ENCODE measurements at regions not wholly inside any gene's neighbourhood (a gene's known extent, or its start where the extent isn't known, plus 50 kb on each side); places are given as distances from the start of the nearest gene placed in this dataset.
"Not testable (repeated sequence)": the region's sequence is repeated elsewhere in the genome, so short reads cannot be mapped to it uniquely, and the experiment has no call there.

- WGBS (ENCODE audit: extremely low coverage, insufficient coverage, insufficient read length) = no CpG with 5 or more reads among the region's 3 CpGs
- no peak overlapping the region for H3K14ac ChIP-seq (ENCODE audit: low read length)
- no peak overlapping the region for H3K4me2 ChIP-seq (ENCODE audit: low read length)
- no peak overlapping the region for H3K18ac ChIP-seq (ENCODE audit: low read length)
- H4K8ac ChIP-seq (ENCODE audit: low read depth, low read length) = no peak overlapping the region
- no peaks in the 10 kb centered on the region for H3K9me3 ChIP-seq (ENCODE audit: insufficient read depth, low read depth, low read length)
- no peaks in the 10 kb centered on the region for H3K79me2 ChIP-seq (ENCODE audit: control insufficient read depth, insufficient read depth, low read length, poor library complexity)
- no peak overlapping the region for H2BK12ac ChIP-seq (ENCODE audit: low read length)
- H3K4ac ChIP-seq (ENCODE audit: low read depth, low read length) = no peak overlapping the region
- H3K27me3 ChIP-seq (ENCODE audit: insufficient read depth, low read length) = no peaks in the 10 kb centered on the region
- DNase-seq = no peak
- H2AFZ ChIP-seq (ENCODE audit: insufficient read depth, low read length, poor library complexity) = no peak overlapping the region
- H4K91ac ChIP-seq (ENCODE audit: low read depth, low read length) = no peak overlapping the region
- H3K4me1 ChIP-seq (ENCODE audit: control insufficient read depth in 1 of 2, insufficient read depth in 2 of 2, low read length in 2 of 2) = no peaks in the 10 kb centered on the region
- H3K79me1 ChIP-seq (ENCODE audit: low read length) = no peaks in the 10 kb centered on the region
- no peak overlapping the region for H3K9ac ChIP-seq (ENCODE audit: low read length)
- no peak overlapping the region for H4K12ac ChIP-seq (ENCODE audit: low read depth, low read length)
- no peak overlapping the region for H3K27ac ChIP-seq (ENCODE audit: low read depth, low read length)
- H2AK5ac ChIP-seq (ENCODE audit: low read length) = no peak overlapping the region
- H3K36me3 ChIP-seq (ENCODE audit: control insufficient read depth in 1 of 2, insufficient read depth in 2 of 2, low read length in 2 of 2) = no peaks in the 10 kb centered on the region
- no peak overlapping the region for H3K4me3 ChIP-seq (ENCODE audit: low read depth, low read length)
- H3K23ac ChIP-seq (ENCODE audit: low read length) = no peak overlapping the region
- no peak overlapping the region for H2BK120ac ChIP-seq (ENCODE audit: insufficient read depth, low read length, poor library complexity)
- H2BK5ac ChIP-seq (ENCODE audit: low read depth, low read length, poor library complexity) = no peak overlapping the region
These were observed 1222.7 kb upstream of the TENM3 start for GRCh38 chr4:181020456-181020855.

- Histone ChIP-seq H2AK5ac (ENCODE audit: low read length) (no peak overlapping the region), H3K4ac (ENCODE audit: low read depth, low read length) (no peak overlapping the region), H3K9ac (ENCODE audit: low read length) (no peak overlapping the region), H3K36me3 (ENCODE audit: control insufficient read depth in 1 of 2, insufficient read depth in 2 of 2, low read length in 2 of 2) (no peaks in the 10 kb centered on the region), H2BK5ac (ENCODE audit: low read depth, low read length, poor library complexity) (no peak overlapping the region), H3K79me1 (ENCODE audit: low read length) (no peaks in the 10 kb centered on the region), H3K4me1 (ENCODE audit: control insufficient read depth in 1 of 2, insufficient read depth in 2 of 2, low read length in 2 of 2) (no peaks in the 10 kb centered on the region), H4K12ac (ENCODE audit: low read depth, low read length) (no peak overlapping the region), H3K27ac (ENCODE audit: low read depth, low read length) (no peak overlapping the region), H3K9me3 (ENCODE audit: insufficient read depth, low read depth, low read length) (no peaks in the 10 kb centered on the region), H3K23ac (ENCODE audit: low read length) (no peak overlapping the region), H4K91ac (ENCODE audit: low read depth, low read length) (no peak overlapping the region), H3K4me2 (ENCODE audit: low read length) (no peak overlapping the region), H3K79me2 (ENCODE audit: control insufficient read depth, insufficient read depth, low read length, poor library complexity) (no peaks in the 10 kb centered on the region), H4K8ac (ENCODE audit: low read depth, low read length) (no peak overlapping the region), H3K4me3 (ENCODE audit: low read depth, low read length) (no peak overlapping the region), H2AFZ (ENCODE audit: insufficient read depth, low read length, poor library complexity) (no peak overlapping the region), H3K27me3 (ENCODE audit: insufficient read depth, low read length) (no peaks in the 10 kb centered on the region), H2BK120ac (ENCODE audit: insufficient read depth, low read length, poor library complexity) (no peak overlapping the region), H2BK12ac (ENCODE audit: low read length) (no peak overlapping the region), H3K14ac (ENCODE audit: low read length) (no peak overlapping the region), H3K18ac (ENCODE audit: low read length) (no peak overlapping the region)
- no CpG with 5 or more reads among the region's 1 CpG for WGBS (ENCODE audit: extremely low coverage, insufficient coverage, insufficient read length)
- DNase-seq = no peak
These were observed 1222.0 kb upstream of the TENM3 start for GRCh38 chr4:181021213-181021612.

- not testable (repeated sequence) for H2AK5ac ChIP-seq (ENCODE audit: low read length); H4K12ac ChIP-seq (ENCODE audit: low read depth, low read length); DNase-seq; H3K14ac ChIP-seq (ENCODE audit: low read length); H3K27me3 ChIP-seq (ENCODE audit: insufficient read depth, low read length); H4K91ac ChIP-seq (ENCODE audit: low read depth, low read length); H3K4me2 ChIP-seq (ENCODE audit: low read length); H2AFZ ChIP-seq (ENCODE audit: insufficient read depth, low read length, poor library complexity); H2BK5ac ChIP-seq (ENCODE audit: low read depth, low read length, poor library complexity); H2BK12ac ChIP-seq (ENCODE audit: low read length); H3K18ac ChIP-seq (ENCODE audit: low read length); H3K79me1 ChIP-seq (ENCODE audit: low read length); H3K9me3 ChIP-seq (ENCODE audit: insufficient read depth, low read depth, low read length); H2BK120ac ChIP-seq (ENCODE audit: insufficient read depth, low read length, poor library complexity); H3K27ac ChIP-seq (ENCODE audit: low read depth, low read length); H3K9ac ChIP-seq (ENCODE audit: low read length); H3K23ac ChIP-seq (ENCODE audit: low read length); H4K8ac ChIP-seq (ENCODE audit: low read depth, low read length); H3K79me2 ChIP-seq (ENCODE audit: control insufficient read depth, insufficient read depth, low read length, poor library complexity); H3K4me3 ChIP-seq (ENCODE audit: low read depth, low read length); H3K4me1 ChIP-seq (ENCODE audit: control insufficient read depth in 1 of 2, insufficient read depth in 2 of 2, low read length in 2 of 2); H3K36me3 ChIP-seq (ENCODE audit: control insufficient read depth in 1 of 2, insufficient read depth in 2 of 2, low read length in 2 of 2); H3K4ac ChIP-seq (ENCODE audit: low read depth, low read length)
- WGBS (ENCODE audit: extremely low coverage, insufficient coverage, insufficient read length) = no CpG with 5 or more reads among the region's 14 CpGs
These were observed 1212.9 kb upstream of the TENM3 start for GRCh38 chr4:181030135-181030921.

GRCh38 chr4:181030961-181031360 is 1212.2 kb upstream of the TENM3 start:
- Histone ChIP-seq H2AK5ac (ENCODE audit: low read length) (no peak overlapping the region), H4K8ac (ENCODE audit: low read depth, low read length) (no peak overlapping the region), H3K79me1 (ENCODE audit: low read length) (no peaks in the 10 kb centered on the region), H2AFZ (ENCODE audit: insufficient read depth, low read length, poor library complexity) (no peak overlapping the region), H3K27me3 (ENCODE audit: insufficient read depth, low read length) (no peaks in the 10 kb centered on the region), H3K9me3 (ENCODE audit: insufficient read depth, low read depth, low read length) (no peaks in the 10 kb centered on the region), H3K27ac (ENCODE audit: low read depth, low read length) (no peak overlapping the region), H3K4ac (ENCODE audit: low read depth, low read length) (no peak overlapping the region), H2BK12ac (ENCODE audit: low read length) (no peak overlapping the region), H3K23ac (ENCODE audit: low read length) (no peak overlapping the region), H2BK120ac (ENCODE audit: insufficient read depth, low read length, poor library complexity) (no peak overlapping the region), H3K18ac (ENCODE audit: low read length) (no peak overlapping the region), H3K4me1 (ENCODE audit: control insufficient read depth in 1 of 2, insufficient read depth in 2 of 2, low read length in 2 of 2) (no peaks in the 10 kb centered on the region), H4K91ac (ENCODE audit: low read depth, low read length) (no peak overlapping the region), H3K9ac (ENCODE audit: low read length) (no peak overlapping the region), H3K4me3 (ENCODE audit: low read depth, low read length) (no peak overlapping the region), H3K79me2 (ENCODE audit: control insufficient read depth, insufficient read depth, low read length, poor library complexity) (no peaks in the 10 kb centered on the region), H3K4me2 (ENCODE audit: low read length) (no peak overlapping the region), H2BK5ac (ENCODE audit: low read depth, low read length, poor library complexity) (no peak overlapping the region), H3K14ac (ENCODE audit: low read length) (no peak overlapping the region), H4K12ac (ENCODE audit: low read depth, low read length) (no peak overlapping the region), H3K36me3 (ENCODE audit: control insufficient read depth in 1 of 2, insufficient read depth in 2 of 2, low read length in 2 of 2) (no peaks in the 10 kb centered on the region)
- no CpG with 5 or more reads among the region's 7 CpGs for WGBS (ENCODE audit: extremely low coverage, insufficient coverage, insufficient read length)
- DNase-seq = no peak
